Spleen (tissue), 11 donors: ENCODE measurements at regions not wholly inside any gene's neighbourhood (a gene's known extent, or its start where the extent isn't known, plus 50 kb on each side); places are given as distances from the start of the nearest gene placed in this dataset.

Experiments used
- DNase-seq: peaks from one replicate; pipeline ENCODE4 v3.0.0-alpha.2; 2020
- H3K27ac ChIP-seq, 8 donors: fragments of 200-600 bp; sonication (generic) in 7 of 8; 1 replicate in 4 of 8; 2 replicates in 4 of 8; pipeline versions ENCODE4 v1.5.0 to v1.8.0; 2016 to 2021; ENCODE audit warnings: inconsistent platforms in 4 of 8, mild to moderate bottlenecking in 4 of 8, moderate library complexity in 1 of 8
- H3K27me3 ChIP-seq, 7 donors: fragments of 200-600 bp; sonication (generic) in 6 of 7; replicated peaks in 1 of 7; 1 replicate in 4 of 7; 2 replicates in 3 of 7; pipeline versions ENCODE4 v1.5.0 to v1.8.0; 2016 to 2021; ENCODE audit warnings: inconsistent platforms in 3 of 7, mild to moderate bottlenecking in 1 of 7
- H3K36me3 ChIP-seq, 6 donors: fragments of 200-600 bp; sonication (generic) in 5 of 6; 1 replicate in 4 of 6; 2 replicates in 2 of 6; pipeline versions ENCODE4 v1.5.0 to v1.8.0; 2016 to 2021; ENCODE audit warnings: inconsistent platforms in 2 of 6
- H3K4me1 ChIP-seq, 6 donors: fragments of 200-600 bp; sonication (generic) in 5 of 6; 1 replicate in 3 of 6; 2 replicates in 3 of 6; pipeline versions ENCODE4 v1.5.0 to v1.8.0; 2016 to 2021; ENCODE audit warnings: inconsistent platforms in 3 of 6
- H3K4me3 ChIP-seq, 8 donors: fragments of 200-600 bp; sonication (generic) in 7 of 8; 1 replicate in 4 of 8; 2 replicates in 4 of 8; pipeline versions ENCODE4 v1.5.0 to v1.8.0; 2016 to 2021; ENCODE audit warnings: inconsistent platforms in 4 of 8, mild to moderate bottlenecking in 4 of 8, moderate library complexity in 2 of 8
- H3K9me3 ChIP-seq, 8 donors: fragments of 200-600 bp; sonication (generic) in 7 of 8; 1 replicate in 4 of 8; 2 replicates in 4 of 8; pipeline versions ENCODE4 v1.5.0 to v1.8.0; 2016 to 2021; ENCODE audit warnings: inconsistent platforms in 4 of 8
- POLR2A ChIP-seq, 3 donors: fragments of 450-650 bp; IDR thresholded peaks; one replicate each; pipeline ENCODE4 v1.5.1; 2017; ENCODE audit warnings: antibody characterized with exemption in 3 of 3, mild to moderate bottlenecking in 1 of 3
- POLR2AphosphoS5 ChIP-seq, 3 donors: sonication (generic); formaldehyde crosslinking; IDR thresholded peaks; one replicate each; pipeline ENCODE4 v1.5.1; 2017; ENCODE audit warnings: antibody characterized with exemption in 3 of 3
- WGBS, 5 donors: extraction: QIAGEN DNeasy Blood & Tissue Kit in 3 of 5; methylation state at CpG; one replicate each; pipeline versions ENCODE4 v1.1.5 to v1.1.7; 2013 to 2018; 5-methylcytosine and 5-hydroxymethylcytosine counted together
- intact Hi-C: fragments of 100-400 bp; cut with DNase I; formaldehyde crosslinking; loops from one replicate; pipeline ENCODE4 v1.15.0; 2023; ENCODE audit warnings: low total_unique reads
- TF ChIP-seq, protein P1 (sequence below), 11 experiments: fragments of 200-600 bp in 7 of 11; fragments of 450-650 bp in 4 of 11; sonication (generic) in 4 of 11; IDR thresholded peaks in 8 of 11; conservative IDR thresholded peaks in 3 of 11; 1 replicate in 7 of 11; 2 replicates in 4 of 11; pipeline versions ENCODE4 v1.4.0 to v1.8.0; 2016 to 2021; ENCODE audit warnings: antibody characterized with exemption in 11 of 11, inconsistent platforms in 4 of 11, mild to moderate bottlenecking in 1 of 11
- donor health status: healthy with polysubstance abuse.
- donor health status: DM: no; HTN: no; CAD: no; lungs with moderate emphysema.
- donor health status: DM: no; HTN: no; CAD: no.
- donor health status: Bipolar disorder and iron deficiency.
- donor health status: healthy.
- donor health status: DM: no; HTN: no; CAD: no.
- donor health status: DM: yes; HTN: yes; CAD: no.

DNA sequence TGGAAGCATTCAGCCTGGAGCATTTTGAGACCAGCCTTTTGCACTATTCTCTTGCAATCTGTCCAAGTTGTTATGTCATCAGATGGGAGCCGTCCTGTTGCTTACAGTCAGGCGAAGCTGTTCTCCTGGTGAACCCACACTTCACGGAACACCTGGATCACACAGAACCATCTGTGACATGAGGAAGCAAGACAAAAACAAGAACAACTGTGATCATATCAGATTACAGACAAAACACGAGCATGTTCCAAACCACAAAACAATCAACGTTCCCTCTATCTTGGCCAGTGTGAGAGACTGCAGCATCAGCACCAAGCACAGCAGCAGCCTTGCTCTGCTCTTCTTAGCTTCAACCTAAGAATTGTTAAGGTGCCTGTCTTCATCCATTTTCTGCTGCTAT is 180.5 kb upstream of the SFSWAP start:
- no peak for DNase-seq
- TF ChIP-seq POLR2A (IDR thresholded peaks at IDR 0.05) (no peak), POLR2AphosphoS5 (IDR thresholded peaks at IDR 0.05) (peak in 1 of 3 donors; percentile 50)
- TF ChIP-seq, protein P1, sequence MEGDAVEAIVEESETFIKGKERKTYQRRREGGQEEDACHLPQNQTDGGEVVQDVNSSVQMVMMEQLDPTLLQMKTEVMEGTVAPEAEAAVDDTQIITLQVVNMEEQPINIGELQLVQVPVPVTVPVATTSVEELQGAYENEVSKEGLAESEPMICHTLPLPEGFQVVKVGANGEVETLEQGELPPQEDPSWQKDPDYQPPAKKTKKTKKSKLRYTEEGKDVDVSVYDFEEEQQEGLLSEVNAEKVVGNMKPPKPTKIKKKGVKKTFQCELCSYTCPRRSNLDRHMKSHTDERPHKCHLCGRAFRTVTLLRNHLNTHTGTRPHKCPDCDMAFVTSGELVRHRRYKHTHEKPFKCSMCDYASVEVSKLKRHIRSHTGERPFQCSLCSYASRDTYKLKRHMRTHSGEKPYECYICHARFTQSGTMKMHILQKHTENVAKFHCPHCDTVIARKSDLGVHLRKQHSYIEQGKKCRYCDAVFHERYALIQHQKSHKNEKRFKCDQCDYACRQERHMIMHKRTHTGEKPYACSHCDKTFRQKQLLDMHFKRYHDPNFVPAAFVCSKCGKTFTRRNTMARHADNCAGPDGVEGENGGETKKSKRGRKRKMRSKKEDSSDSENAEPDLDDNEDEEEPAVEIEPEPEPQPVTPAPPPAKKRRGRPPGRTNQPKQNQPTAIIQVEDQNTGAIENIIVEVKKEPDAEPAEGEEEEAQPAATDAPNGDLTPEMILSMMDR (IDR thresholded peaks at IDR 0.05 in 8 of 11, conservative IDR thresholded peaks at IDR 0.05 in 3 of 11): no peak
- no peaks in the 10 kb centered on the region for H3K9me3 ChIP-seq
- peaks cover 0 to 24% (median 7%) of the 10 kb centered on the region in 6 donors for H3K4me1 ChIP-seq
- 23 to 37% (median 27%) methylated on average over 5 of the region's 5 CpGs for WGBS, 5 donors
- H3K27me3 ChIP-seq: peaks cover 0 to 27% (median 0%) of the 10 kb centered on the region in 7 donors
- intact Hi-C loops: no loop called here
- H3K36me3 ChIP-seq: no peaks in the 10 kb centered on the region
- no peak overlapping the region for H3K4me3 ChIP-seq
- H3K27ac ChIP-seq: no peak overlapping the region

DNA sequence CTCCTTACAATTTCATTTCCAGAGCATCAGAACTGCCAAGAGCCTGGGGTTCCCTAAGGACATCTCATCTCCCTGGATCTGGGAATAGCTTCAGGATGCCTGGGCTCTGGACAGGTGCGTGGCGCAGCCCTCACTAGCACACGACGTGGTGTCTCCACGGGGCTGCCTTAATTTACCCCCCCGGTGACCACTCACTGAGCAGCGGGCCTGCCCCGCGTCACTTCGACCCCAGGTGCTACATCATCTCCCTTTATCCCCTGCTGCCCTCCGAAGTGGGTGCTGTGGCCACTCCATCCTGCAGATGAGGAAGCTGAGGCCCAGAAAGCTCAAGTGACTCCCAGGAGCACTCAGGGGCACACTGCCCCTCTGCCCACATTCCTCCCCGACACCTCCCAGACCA is 177.8 kb upstream of the SFSWAP start:
- WGBS, 5 donors: 85 to 95% (median 89%) methylated on average over 12 of the region's 12 CpGs

DNA sequence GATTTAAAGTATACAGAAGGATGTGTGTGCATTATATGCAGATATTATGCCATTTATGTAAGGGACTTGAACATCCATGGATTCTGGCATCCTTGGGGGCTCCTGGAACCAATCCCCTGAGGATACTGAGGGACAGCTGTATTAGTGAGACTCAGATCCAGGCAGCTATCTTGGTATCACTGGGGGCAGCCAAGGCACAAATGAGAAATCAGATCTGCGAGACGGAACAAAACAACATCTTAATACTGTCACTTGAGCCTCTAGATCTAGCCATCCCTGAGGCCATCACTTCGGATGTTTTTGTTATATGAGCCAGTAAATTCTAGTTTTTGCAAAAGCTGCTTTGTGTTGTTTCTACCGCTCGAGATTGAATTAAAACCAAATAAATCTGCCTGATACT is 175.1 kb upstream of the SFSWAP start:
- no peaks in the 10 kb centered on the region for H3K36me3 ChIP-seq
- DNase-seq: no peak
- peaks cover 0 to 37% (median 16%) of the 10 kb centered on the region in 6 donors for H3K4me1 ChIP-seq
- H3K27me3 ChIP-seq: peaks cover 0 to 32% (median 0%) of the 10 kb centered on the region in 7 donors
- H3K9me3 ChIP-seq: no peaks in the 10 kb centered on the region
- TF ChIP-seq POLR2AphosphoS5 (IDR thresholded peaks at IDR 0.05) (no peak), POLR2A (IDR thresholded peaks at IDR 0.05) (no peak)
- TF ChIP-seq, protein P1 (IDR thresholded peaks at IDR 0.05 in 8 of 11, conservative IDR thresholded peaks at IDR 0.05 in 3 of 11): no peak
- 94 to 99% (median 96%) methylated on average over 5 of the region's 5 CpGs for WGBS, 5 donors
- intact Hi-C loops: no loop called here
- peak overlapping the region in 6 of 8 donors; percentile 28 to 77 (median 74) for H3K27ac ChIP-seq
- H3K4me3 ChIP-seq: no peak overlapping the region

More for the DNA sequence above, 177.8 kb upstream of the SFSWAP start:
- no peak for DNase-seq
- intact Hi-C loops: no loop called here
- Histone ChIP-seq H3K4me1 (peaks cover 4 to 50% (median 20%) of the 10 kb centered on the region in 6 donors), H3K9me3 (no peaks in the 10 kb centered on the region), H3K4me3 (no peak overlapping the region), H3K36me3 (no peaks in the 10 kb centered on the region), H3K27ac (no peak overlapping the region), H3K27me3 (peaks cover 0 to 32% (median 0%) of the 10 kb centered on the region in 7 donors)
- TF ChIP-seq POLR2AphosphoS5 (IDR thresholded peaks at IDR 0.05) (no peak), POLR2A (IDR thresholded peaks at IDR 0.05) (no peak)
- TF ChIP-seq, protein P1 (IDR thresholded peaks at IDR 0.05 in 8 of 11, conservative IDR thresholded peaks at IDR 0.05 in 3 of 11): no peak

DNA sequence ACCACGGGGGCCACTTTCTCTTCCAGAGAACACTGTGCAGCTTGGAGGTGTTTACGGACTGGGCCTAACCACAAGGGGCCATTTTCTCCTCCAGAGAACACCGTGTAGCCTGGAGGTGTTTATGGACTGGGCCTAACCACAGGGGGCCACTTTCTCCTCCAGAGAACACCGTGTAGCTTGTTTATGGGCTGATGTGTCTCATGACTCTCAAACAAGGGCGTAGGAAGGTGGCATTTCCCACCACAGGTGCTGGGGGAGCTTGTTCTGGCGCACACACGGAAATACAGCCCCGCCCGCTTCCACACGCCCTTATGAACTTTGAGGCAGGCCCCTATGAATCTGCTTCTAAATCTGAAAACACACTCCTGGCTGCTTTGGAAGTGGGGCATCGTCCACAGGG is 174.6 kb upstream of the SFSWAP start:
- Histone ChIP-seq H3K9me3 (no peaks in the 10 kb centered on the region), H3K27ac (peak overlapping the region in 7 of 8 donors; percentile 28 to 77 (median 73)), H3K4me3 (no peak overlapping the region), H3K27me3 (peaks cover 0 to 29% (median 0%) of the 10 kb centered on the region in 7 donors), H3K36me3 (no peaks in the 10 kb centered on the region), H3K4me1 (peaks cover 0 to 37% (median 16%) of the 10 kb centered on the region in 6 donors)
- DNase-seq: no peak
- no peak for TF ChIP-seq POLR2A (IDR thresholded peaks at IDR 0.05)
- no peak for TF ChIP-seq POLR2AphosphoS5 (IDR thresholded peaks at IDR 0.05)
- TF ChIP-seq, protein P1 (IDR thresholded peaks at IDR 0.05 in 8 of 11, conservative IDR thresholded peaks at IDR 0.05 in 3 of 11): no peak
- intact Hi-C loops: no loop called here
- WGBS, 5 donors: 52 to 61% (median 55%) methylated on average over 9 to 11 of the region's 11 CpGs
